OCI-LY3 (cell line): ENCODE measurements at regions not wholly inside any gene's neighbourhood (a gene's known extent, or its start where the extent isn't known, plus 50 kb on each side); places are given as distances from the start of the nearest gene placed in this dataset.

Source experiments
- EZH2phosphoT487 ChIP-seq: fragments of 200-600 bp; shearing (Covaris generic); IDR thresholded peaks from 2 replicates; pipeline ENCODE4 v1.6.1; 2018; ENCODE audit warnings: antibody characterized with exemption, mixed run types, low read depth
- TF ChIP-seq, protein P1 (sequence below): fragments of 200-600, 300-600 bp; sonication (generic); IDR thresholded peaks from 2 replicates; pipeline ENCODE4 v1.5.1; 2014; ENCODE audit warnings: antibody characterized with exemption, low read length, low read depth

DNA sequence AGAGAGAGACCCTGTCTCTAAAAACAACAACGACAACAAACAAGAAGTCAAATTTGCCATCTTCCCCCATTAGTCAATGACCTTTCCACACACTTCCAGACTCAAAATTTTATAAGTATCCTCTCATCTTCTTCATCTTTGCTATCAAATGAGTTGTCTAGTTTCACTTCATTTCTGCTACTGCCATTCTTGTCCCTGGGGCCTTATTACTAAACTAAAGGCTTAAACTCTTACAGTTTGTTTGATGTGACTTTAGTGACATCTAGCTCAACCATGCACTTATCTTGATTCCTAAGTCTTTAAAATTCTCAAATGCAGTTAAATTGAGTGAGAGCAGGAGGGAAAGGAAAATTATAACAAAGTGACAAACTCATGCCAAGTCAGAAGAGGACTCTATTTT lies 271.8 kb upstream of the GK2 start:
- TF ChIP-seq, protein P1, sequence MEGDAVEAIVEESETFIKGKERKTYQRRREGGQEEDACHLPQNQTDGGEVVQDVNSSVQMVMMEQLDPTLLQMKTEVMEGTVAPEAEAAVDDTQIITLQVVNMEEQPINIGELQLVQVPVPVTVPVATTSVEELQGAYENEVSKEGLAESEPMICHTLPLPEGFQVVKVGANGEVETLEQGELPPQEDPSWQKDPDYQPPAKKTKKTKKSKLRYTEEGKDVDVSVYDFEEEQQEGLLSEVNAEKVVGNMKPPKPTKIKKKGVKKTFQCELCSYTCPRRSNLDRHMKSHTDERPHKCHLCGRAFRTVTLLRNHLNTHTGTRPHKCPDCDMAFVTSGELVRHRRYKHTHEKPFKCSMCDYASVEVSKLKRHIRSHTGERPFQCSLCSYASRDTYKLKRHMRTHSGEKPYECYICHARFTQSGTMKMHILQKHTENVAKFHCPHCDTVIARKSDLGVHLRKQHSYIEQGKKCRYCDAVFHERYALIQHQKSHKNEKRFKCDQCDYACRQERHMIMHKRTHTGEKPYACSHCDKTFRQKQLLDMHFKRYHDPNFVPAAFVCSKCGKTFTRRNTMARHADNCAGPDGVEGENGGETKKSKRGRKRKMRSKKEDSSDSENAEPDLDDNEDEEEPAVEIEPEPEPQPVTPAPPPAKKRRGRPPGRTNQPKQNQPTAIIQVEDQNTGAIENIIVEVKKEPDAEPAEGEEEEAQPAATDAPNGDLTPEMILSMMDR, result peak; percentile 37
- TF ChIP-seq EZH2phosphoT487, result no peak
